Right lobe of liver (tissue), 6 donors: ENCODE measurements at regions not wholly inside any gene's neighbourhood (a gene's known extent, or its start where the extent isn't known, plus 50 kb on each side); places are given as distances from the start of the nearest gene placed in this dataset.

Experiments
- ATAC-seq, 4 donors: fragments of 200-7000 bp; cut with Tn5 transposase; one replicate each; pipeline ENCODE4 v1.9.1; 2020; ENCODE audit warnings: mild to moderate bottlenecking in 4 of 4, moderate library complexity in 4 of 4
- DNase-seq, 3 donors: peaks; one replicate each; pipeline ENCODE4 v3.0.0-alpha.2; 2020
- H3K27ac ChIP-seq, 3 donors: fragments of 200-600 bp; one replicate each; pipeline ENCODE4 v1.8.0; 2022
- H3K27me3 ChIP-seq, 2 donors: fragments of 200-600 bp; one replicate each; pipeline ENCODE4 v1.8.0; 2022
- H3K36me3 ChIP-seq, 4 donors: fragments of 200-600 bp; sonication (generic) in 1 of 4; one replicate each; pipeline versions ENCODE4 v1.5.1 to v1.8.0; 2017 to 2022; ENCODE audit warnings: control low read depth in 1 of 4
- H3K4me1 ChIP-seq, 4 donors: fragments of 200-600 bp; sonication (generic) in 1 of 4; one replicate each; pipeline versions ENCODE4 v1.5.1 to v1.8.0; 2017 to 2022; ENCODE audit warnings: control low read depth in 1 of 4
- H3K4me3 ChIP-seq, 3 donors: fragments of 200-600 bp; one replicate each; pipeline ENCODE4 v1.8.0; 2022
- H3K9me3 ChIP-seq, 4 donors: fragments of 200-600 bp; sonication (generic) in 1 of 4; one replicate each; pipeline versions ENCODE4 v1.5.1 to v1.8.0; 2017 to 2022; ENCODE audit warnings: control low read depth in 1 of 4
- CTCF ChIP-seq, 4 donors: fragments of 200-600 bp in 3 of 4; fragments of 450-650 bp in 1 of 4; IDR thresholded peaks; one replicate each; pipeline versions ENCODE4 v1.5.1 to v1.8.0; 2016 to 2022; ENCODE audit warnings: antibody characterized with exemption in 4 of 4, mild to moderate bottlenecking in 2 of 4
- POLR2A ChIP-seq: fragments of 450-650 bp; IDR thresholded peaks from one replicate; pipeline ENCODE4 v1.6.1; 2017; ENCODE audit warnings: antibody characterized with exemption, mild to moderate bottlenecking
- WGBS: methylation state at CpG from one replicate; pipeline ENCODE4 v1.1.6; 2018; ENCODE audit warnings: low coverage, low lambda C conversion rate; ENCODE audit not compliant: insufficient coverage; ENCODE audit errors: missing lambda C conversion rate; 5-methylcytosine and 5-hydroxymethylcytosine counted together
- intact Hi-C, 2 donors: fragments of 100-400 bp; cut with DNase I; formaldehyde crosslinking; loops; one replicate each; pipeline versions ENCODE4 v1.11.2 to v1.14.1; 2022
- donor health status: DM: no; HTN: yes; CAD: no.
- donor health status: DM: no; HTN: no; CAD: no.
- donor health status: DM: no; HTN: no; CAD: no.
- donor health status: DM: no; HTN: yes; CAD: no.
- donor health status: DM: no; HTN: yes; CAD: no.

DNA sequence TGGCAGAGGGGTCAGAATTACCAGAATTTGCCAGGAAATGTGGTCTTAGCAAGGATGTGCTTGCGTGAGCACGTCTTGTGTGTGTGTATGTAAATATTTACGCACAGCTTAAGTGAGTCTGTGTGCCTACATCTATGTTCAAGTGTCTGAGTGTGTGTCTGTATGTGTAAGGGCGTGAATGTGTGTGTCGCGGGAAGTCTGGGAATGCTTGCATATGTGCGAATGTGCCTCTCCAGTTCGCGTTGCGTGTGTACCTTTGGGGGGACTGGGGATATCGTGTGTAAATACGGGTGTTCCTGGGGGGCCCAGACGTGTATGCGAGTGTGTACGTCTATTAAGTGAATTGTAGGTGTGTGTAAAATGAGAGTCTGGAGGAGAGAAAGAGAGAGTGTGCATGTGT, 68.6 kb upstream of the POU3F1 start:
- no peaks in the 10 kb centered on the region for H3K27me3 ChIP-seq
- WGBS = 88% methylated on average over 15 of the region's 15 CpGs
- no peak overlapping the region for H3K4me3 ChIP-seq
- intact Hi-C loops = no loop called here
- no peaks in the 10 kb centered on the region for H3K36me3 ChIP-seq
- H3K9me3 ChIP-seq = no peaks in the 10 kb centered on the region
- peaks cover 0 to 21% (median 3%) of the 10 kb centered on the region in 4 donors for H3K4me1 ChIP-seq
- H3K27ac ChIP-seq = no peak overlapping the region
- ATAC-seq = no peak
- TF ChIP-seq POLR2A = no peak
- no peak for TF ChIP-seq CTCF (IDR thresholded peaks at IDR 0.05)
- DNase-seq = no peak

DNA sequence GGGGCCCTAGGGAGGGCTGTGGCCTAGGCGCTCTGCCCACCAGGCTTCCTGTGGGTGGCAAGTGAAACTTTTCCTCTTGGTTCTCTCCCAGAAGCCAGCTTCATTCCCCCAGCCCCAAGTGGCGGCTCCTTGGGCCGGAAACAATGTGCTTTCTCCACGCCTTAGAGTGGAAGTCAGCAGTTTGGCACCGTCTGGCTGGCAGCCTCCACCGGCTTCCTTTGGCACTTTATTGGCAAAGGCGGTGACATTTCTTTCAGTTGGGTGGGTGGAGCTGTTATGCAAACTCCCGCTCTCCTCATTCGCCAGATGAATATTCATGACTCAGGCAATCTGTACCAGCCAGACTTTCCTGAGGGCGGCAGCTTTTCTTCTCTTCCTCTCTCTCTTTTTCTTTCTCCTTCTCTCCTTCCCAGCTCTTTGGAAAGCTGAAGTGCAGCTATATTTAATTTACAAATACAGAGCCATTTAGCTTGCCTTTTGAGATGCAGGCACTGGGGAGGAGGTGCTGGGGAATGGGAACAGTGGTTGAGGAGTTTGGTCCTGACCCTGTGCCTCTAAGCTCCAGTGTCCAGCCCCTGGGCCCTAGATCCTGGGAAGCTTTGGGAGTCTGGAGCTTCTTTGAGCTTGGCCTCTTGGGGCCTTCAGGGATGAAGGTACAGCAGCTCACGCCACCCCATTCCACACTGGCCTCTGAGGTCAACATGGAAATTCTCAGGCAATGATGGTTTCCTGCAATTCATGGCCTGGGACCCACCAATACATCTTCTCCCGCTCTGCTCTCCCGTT, 67.8 kb upstream of the POU3F1 start:
- Histone ChIP-seq H3K27ac (no peak overlapping the region), H3K9me3 (no peaks in the 10 kb centered on the region), H3K36me3 (no peaks in the 10 kb centered on the region), H3K4me3 (no peak overlapping the region), H3K27me3 (no peaks in the 10 kb centered on the region), H3K4me1 (peaks cover 0 to 21% (median 3%) of the 10 kb centered on the region in 4 donors)
- TF ChIP-seq CTCF (IDR thresholded peaks at IDR 0.05) (no peak), POLR2A (no peak)
- DNase-seq = peak; percentile 38 to 83 (median 67)
- intact Hi-C loops = no loop called here
- ATAC-seq = peak; percentile 23 to 72 (median 54)
- 28% methylated on average over 9 of the region's 13 CpGs for WGBS

GRCh38 chr1:38113159-38113666, 66.6 kb upstream of the POU3F1 start:
- DNase-seq = no peak

GRCh38 chr1:38111589-38111988, 65.0 kb upstream of the POU3F1 start:
- 79% methylated on average over 4 of the region's 8 CpGs for WGBS
- DNase-seq (no peak), ATAC-seq (no peak)
- Histone ChIP-seq H3K27me3 (no peaks in the 10 kb centered on the region), H3K27ac (no peak overlapping the region), H3K9me3 (no peaks in the 10 kb centered on the region), H3K36me3 (no peaks in the 10 kb centered on the region), H3K4me3 (no peak overlapping the region), H3K4me1 (peaks cover 0 to 10% (median 0%) of the 10 kb centered on the region in 4 donors)
- TF ChIP-seq POLR2A (no peak), CTCF (IDR thresholded peaks at IDR 0.05) (no peak)
- intact Hi-C loops = no loop called here

More at GRCh38 chr1:38113159-38113666, 66.6 kb upstream of the POU3F1 start:
- H3K27me3 ChIP-seq = no peaks in the 10 kb centered on the region
- H3K27ac ChIP-seq = no peak overlapping the region
- WGBS = 97% methylated on average over 9 of the region's 14 CpGs
- H3K4me1 ChIP-seq = peaks cover 0 to 21% (median 3%) of the 10 kb centered on the region in 4 donors
- no peak overlapping the region for H3K4me3 ChIP-seq
- TF ChIP-seq CTCF (IDR thresholded peaks at IDR 0.05) (no peak), POLR2A (no peak)
- no peak for ATAC-seq
- intact Hi-C loops = no loop called here
- no peaks in the 10 kb centered on the region for H3K9me3 ChIP-seq
- H3K36me3 ChIP-seq = no peaks in the 10 kb centered on the region
